SJSA1 (cell line): ENCODE measurements at regions not wholly inside any gene's neighbourhood (a gene's known extent, or its start where the extent isn't known, plus 50 kb on each side); places are given as distances from the start of the nearest gene placed in this dataset.
"Not testable (repeated sequence)": the region's sequence is repeated elsewhere in the genome, so short reads cannot be mapped to it uniquely, and the experiment has no call there.

Experiments used
- DNase-seq, 2 experiments: peaks; one replicate each; pipeline ENCODE4 v3.0.0-alpha.2; 2015 to 2020; ENCODE audit warnings: low spot score in 2 of 2, low read depth in 1 of 2
- H3K27ac ChIP-seq: fragments of 250-450 bp; sonication (Bioruptor Pico); 2 replicates; pipeline ENCODE4 v1.5.1; 2020; ENCODE audit warnings: mild to moderate bottlenecking, moderate library complexity
- H3K27me3 ChIP-seq: fragments of 250-450 bp; sonication (Bioruptor Pico); replicated peaks from 2 replicates; pipeline ENCODE4 v1.5.1; 2020; ENCODE audit warnings: mild to moderate bottlenecking, moderate library complexity
- H3K36me3 ChIP-seq: fragments of 250-450 bp; sonication (Bioruptor Pico); 2 replicates; pipeline ENCODE4 v1.5.1; 2020; ENCODE audit warnings: mild to moderate bottlenecking
- H3K4me1 ChIP-seq: fragments of 250-450 bp; sonication (Bioruptor Pico); replicated peaks from 2 replicates; pipeline ENCODE4 v1.6.1; 2021; ENCODE audit warnings: mild to moderate bottlenecking
- H3K4me3 ChIP-seq: fragments of 250-450 bp; sonication (Bioruptor Pico); 2 replicates; pipeline ENCODE4 v1.5.1; 2020; ENCODE audit warnings: mild to moderate bottlenecking
- H3K9me3 ChIP-seq: fragments of 250-450 bp; sonication (Bioruptor Pico); replicated peaks from 2 replicates; pipeline ENCODE4 v1.5.1; 2020; ENCODE audit warnings: mild to moderate bottlenecking

DNA sequence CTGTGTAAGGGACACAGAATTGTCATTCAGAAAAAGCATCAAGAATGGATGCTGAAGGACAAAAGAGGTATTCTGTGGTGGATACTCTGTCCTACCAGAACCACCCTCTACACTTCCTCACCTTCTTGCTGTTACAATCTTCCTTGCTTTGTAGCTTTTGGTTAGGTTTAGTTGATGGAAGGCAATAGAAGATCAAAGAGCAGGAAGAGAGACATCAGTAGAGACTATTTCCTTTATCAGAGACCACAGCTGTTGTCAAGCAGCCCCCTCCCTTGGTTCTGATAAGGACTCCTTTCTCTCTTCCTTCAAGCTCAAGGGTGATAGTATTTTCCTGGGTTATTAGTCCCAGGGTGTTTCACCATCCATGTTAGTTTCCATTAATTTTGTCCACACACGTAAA is 84.7 kb upstream of the ALCAM start:
- DNase-seq = no peak
- no peaks in the 10 kb centered on the region for H3K27me3 ChIP-seq
- no peaks in the 10 kb centered on the region for H3K4me1 ChIP-seq
- H3K4me3 ChIP-seq = no peak overlapping the region
- H3K36me3 ChIP-seq = no peaks in the 10 kb centered on the region
- no peaks in the 10 kb centered on the region for H3K9me3 ChIP-seq
- no peak overlapping the region for H3K27ac ChIP-seq

GRCh38 chr3:105284876-105285275 is 81.8 kb upstream of the ALCAM start:
- Histone ChIP-seq H3K4me3 (no peak overlapping the region), H3K4me1 (no peaks in the 10 kb centered on the region), H3K27me3 (no peaks in the 10 kb centered on the region), H3K9me3 (no peaks in the 10 kb centered on the region), H3K36me3 (no peaks in the 10 kb centered on the region), H3K27ac (no peak overlapping the region)
- DNase-seq = no peak

- Histone ChIP-seq H3K27me3 (no peaks in the 10 kb centered on the region), H3K4me1 (no peaks in the 10 kb centered on the region), H3K9me3 (no peaks in the 10 kb centered on the region), H3K36me3 (no peaks in the 10 kb centered on the region), H3K4me3 (no peak overlapping the region), H3K27ac (no peak overlapping the region)
- no peak for DNase-seq
Observed at GRCh38 chr3:105285653-105286241, 81.0 kb upstream of the ALCAM start.

DNA sequence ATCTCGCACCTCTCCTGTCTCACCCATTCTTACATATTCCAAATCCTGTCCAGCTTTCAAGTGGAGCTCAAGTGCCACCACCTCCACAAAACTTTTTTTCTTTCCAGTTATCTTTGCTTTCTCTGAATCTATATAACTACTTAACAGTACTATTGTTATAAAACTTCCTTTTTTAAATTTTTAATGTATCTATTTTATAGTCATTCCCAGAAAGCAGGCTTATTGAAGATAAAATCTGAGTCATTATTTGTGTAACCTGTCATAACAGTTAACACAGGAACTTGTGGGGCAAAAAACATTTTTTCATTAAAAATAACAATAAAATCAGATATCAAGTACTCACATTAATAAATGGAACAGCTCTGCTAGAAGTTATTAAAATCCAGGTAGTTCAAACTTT is 73.3 kb upstream of the ALCAM start:
- Histone ChIP-seq H3K4me1 (no peaks in the 10 kb centered on the region), H3K27ac (no peak overlapping the region)
- no peak for DNase-seq

GRCh38 chr3:105296182-105296822 is 70.4 kb upstream of the ALCAM start:
- H3K27me3 ChIP-seq, DNase-seq, H3K36me3 ChIP-seq: not testable (repeated sequence)

More for the DNA sequence above, 73.3 kb upstream of the ALCAM start:
- H3K4me3 ChIP-seq = no peak overlapping the region
- no peaks in the 10 kb centered on the region for H3K36me3 ChIP-seq
- H3K27me3 ChIP-seq = no peaks in the 10 kb centered on the region; the same call in 1 of the 2 replicates
- H3K9me3 ChIP-seq = no peaks in the 10 kb centered on the region

DNA sequence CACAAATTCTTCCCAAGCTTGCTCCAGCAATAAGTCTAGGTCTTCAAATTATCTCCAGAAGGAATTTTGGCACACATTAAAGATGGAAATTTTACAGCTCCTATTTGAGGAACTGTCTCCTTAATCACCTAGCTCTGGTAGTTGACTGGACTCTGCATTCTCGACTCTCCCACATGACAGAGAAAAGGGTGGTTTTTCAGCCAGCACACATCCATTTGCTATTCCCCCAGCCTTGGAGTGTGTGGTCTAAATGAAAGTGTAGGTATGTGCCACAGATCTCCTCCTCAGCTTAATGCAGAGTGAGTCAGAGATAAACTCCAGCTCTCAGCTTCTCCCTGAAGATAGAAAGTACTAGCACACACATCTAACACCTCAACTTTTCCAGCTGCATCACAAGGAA is 62.2 kb upstream of the ALCAM start:
- DNase-seq = no peak
- no peak overlapping the region for H3K27ac ChIP-seq
- H3K4me3 ChIP-seq = no peak overlapping the region
- 0 out of 2 replicates have a peak, but pooled peaks cover 2% of the 10 kb centered on the region for H3K9me3 ChIP-seq
- no peaks in the 10 kb centered on the region for H3K4me1 ChIP-seq
- no peaks in the 10 kb centered on the region for H3K36me3 ChIP-seq
- H3K27me3 ChIP-seq = no peaks in the 10 kb centered on the region

More at GRCh38 chr3:105296182-105296822, 70.4 kb upstream of the ALCAM start:
- not testable (repeated sequence) for H3K27ac ChIP-seq, H3K4me3 ChIP-seq, H3K9me3 ChIP-seq, H3K4me1 ChIP-seq

GRCh38 chr3:105315144-105315543 is 51.6 kb upstream of the ALCAM start:
- Histone ChIP-seq H3K4me1 (no peaks in the 10 kb centered on the region), H3K36me3 (no peaks in the 10 kb centered on the region), H3K27me3 (no peaks in the 10 kb centered on the region), H3K4me3 (no peak overlapping the region), H3K9me3 (no peaks in the 10 kb centered on the region), H3K27ac (no peak overlapping the region)
- no peak for DNase-seq

DNA sequence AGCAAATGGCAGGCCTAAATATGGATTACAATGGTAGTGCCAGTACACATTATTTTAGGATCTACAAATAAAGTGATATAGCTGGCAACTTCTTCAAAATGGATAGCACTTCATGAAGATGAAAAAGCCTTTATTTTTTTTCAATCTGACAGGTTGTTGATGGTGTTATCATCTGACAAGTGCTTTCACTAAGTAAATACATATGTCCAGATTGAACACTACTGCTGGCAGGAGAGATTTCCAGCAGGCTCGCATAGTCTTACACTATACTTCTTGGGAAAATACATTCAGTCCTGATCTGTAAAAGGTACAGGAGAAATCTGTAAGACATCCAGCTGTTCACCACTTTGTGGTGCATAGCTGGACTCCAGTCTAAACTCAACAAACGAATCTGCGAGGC is 50.9 kb upstream of the ALCAM start:
- Histone ChIP-seq H3K27me3 (no peaks in the 10 kb centered on the region), H3K9me3 (no peaks in the 10 kb centered on the region), H3K36me3 (no peaks in the 10 kb centered on the region), H3K27ac (no peak overlapping the region), H3K4me3 (no peak overlapping the region), H3K4me1 (no peaks in the 10 kb centered on the region)
- DNase-seq = no peak

DNA sequence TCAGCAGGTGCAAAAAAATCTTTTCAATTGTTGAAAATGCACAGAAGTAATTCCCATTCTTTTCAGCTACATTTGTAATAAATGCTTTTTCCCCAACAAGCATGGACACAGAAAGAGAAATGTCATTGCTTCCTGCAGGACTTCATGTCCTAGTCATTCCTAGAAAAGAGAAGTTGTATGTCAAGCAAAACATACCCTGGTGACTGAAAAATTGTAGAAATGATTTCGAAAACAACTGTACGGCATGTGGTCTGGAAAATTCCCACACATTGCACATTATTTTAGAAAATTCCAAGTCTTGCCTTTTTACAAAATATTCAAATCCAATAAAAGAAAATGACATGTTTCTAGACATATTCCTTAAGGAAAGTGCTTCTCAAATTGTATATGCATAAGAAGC is 50.4 kb upstream of the ALCAM start:
- no peak for DNase-seq
- Histone ChIP-seq H3K4me3 (no peak overlapping the region), H3K27ac (no peak overlapping the region), H3K4me1 (no peaks in the 10 kb centered on the region), H3K9me3 (no peaks in the 10 kb centered on the region), H3K27me3 (no peaks in the 10 kb centered on the region), H3K36me3 (no peaks in the 10 kb centered on the region)
